EL (cell line): ENCODE measurements at regions not wholly inside any gene's neighbourhood (a gene's known extent, or its start where the extent isn't known, plus 50 kb on each side); places are given as distances from the start of the nearest gene placed in this dataset.

Source experiments
- DNase-seq: peaks from one replicate; pipeline ENCODE4 v3.0.0-alpha.2; 2016

GRCh38 chr12:92089559-92089958 is 56.1 kb downstream of the BTG1 start:
- DNase-seq = no peak

GRCh38 chr12:92088805-92089204 is 56.8 kb downstream of the BTG1 start:
- DNase-seq = no peak

DNA sequence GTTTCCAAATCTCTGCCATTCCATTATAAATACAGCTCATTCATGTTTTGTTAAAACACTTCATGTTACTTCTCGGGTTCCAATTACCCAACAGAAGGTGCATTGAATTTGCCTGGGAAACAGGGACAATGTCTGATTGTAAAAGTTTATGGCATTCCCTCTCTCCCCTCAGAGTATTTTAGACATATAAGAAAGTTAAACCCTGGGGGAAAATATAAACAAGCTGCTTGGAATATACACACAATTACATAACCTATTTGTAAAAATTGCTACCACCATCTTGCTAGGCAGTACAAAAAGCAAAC is 60.0 kb downstream of the BTG1 start:
- DNase-seq = no peak

- no peak for DNase-seq
Measured at GRCh38 chr12:92085040-92085735, 60.5 kb downstream of the BTG1 start.

DNA sequence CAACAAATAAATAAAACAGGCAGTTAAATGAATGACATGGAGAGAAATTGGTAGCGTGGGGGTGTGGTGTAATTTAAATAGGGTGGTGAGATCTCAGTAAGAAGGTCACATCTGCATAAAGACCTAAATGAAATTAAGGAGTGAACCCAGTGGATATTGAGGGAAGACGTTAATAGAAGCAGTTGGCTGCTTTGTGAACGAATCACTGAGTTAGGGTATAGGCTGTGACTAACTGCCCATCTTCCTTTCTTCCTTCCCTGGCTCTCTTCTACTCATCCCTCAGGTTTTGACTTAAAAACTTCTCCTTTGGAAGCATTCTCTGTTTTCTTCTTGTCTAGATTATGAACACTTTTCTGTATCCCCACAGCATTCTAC is 64.7 kb downstream of the BTG1 start:
- DNase-seq = no peak

- no peak for DNase-seq
Measured at GRCh38 chr12:92079054-92079385, 66.6 kb downstream of the BTG1 start.

GRCh38 chr12:92078167-92079053 is 67.2 kb downstream of the BTG1 start:
- peak; percentile 94 for DNase-seq

GRCh38 chr12:92077530-92077929 is 68.1 kb downstream of the BTG1 start:
- no peak for DNase-seq

DNA sequence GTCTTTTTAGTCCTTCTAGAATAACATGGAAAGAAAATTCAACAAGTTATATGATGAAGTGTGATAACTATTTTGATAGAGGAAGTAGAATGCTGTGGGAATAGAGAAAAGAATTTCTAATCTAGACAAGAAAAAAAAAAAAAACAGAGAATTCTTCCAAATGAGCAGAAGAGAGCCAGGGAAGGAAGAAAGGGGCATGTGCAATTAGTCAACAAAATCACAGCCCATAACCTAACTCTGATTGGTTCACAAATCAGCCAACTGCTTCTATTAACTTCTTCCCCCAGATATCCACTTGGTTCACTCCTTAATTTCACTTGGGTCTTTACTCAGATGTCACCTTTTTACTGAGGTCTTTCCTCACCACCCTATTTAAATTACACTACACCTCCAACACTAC is 69.5 kb downstream of the BTG1 start:
- DNase-seq = peak; percentile 31

GRCh38 chr12:92075425-92075914 is 70.2 kb downstream of the BTG1 start:
- peak; percentile 76 for DNase-seq

- no peak for DNase-seq
Measured at GRCh38 chr12:92074889-92075288, 70.8 kb downstream of the BTG1 start.

- no peak for DNase-seq
Measured at GRCh38 chr12:92073094-92073493, 72.6 kb downstream of the BTG1 start.

- DNase-seq = no peak
Measured at GRCh38 chr12:92072112-92072511, 73.5 kb downstream of the BTG1 start.

- no peak for DNase-seq
Measured at GRCh38 chr12:92070864-92071445, 74.7 kb downstream of the BTG1 start.

GRCh38 chr12:92070054-92070863 is 75.4 kb downstream of the BTG1 start:
- no peak for DNase-seq

DNA sequence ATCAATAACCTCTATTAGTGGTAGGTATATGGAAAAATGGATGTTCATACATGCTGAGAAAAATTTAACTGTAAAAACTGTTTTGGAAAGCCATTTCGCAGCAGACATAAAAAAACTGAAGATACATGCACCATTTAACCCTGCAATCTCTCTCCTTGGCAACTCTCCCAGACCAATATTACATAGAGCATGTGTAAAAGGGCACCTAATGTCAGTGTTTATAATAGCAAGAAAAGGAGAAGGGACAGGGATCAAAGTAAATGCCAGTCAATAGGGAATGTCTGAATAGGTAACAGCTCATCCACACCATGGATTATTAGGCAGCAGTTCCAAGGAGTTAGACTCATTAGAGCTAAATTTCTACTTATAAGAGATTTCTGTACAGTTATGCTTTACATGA is 77.2 kb downstream of the BTG1 start:
- DNase-seq = no peak

GRCh38 chr12:92065639-92066038 is 80.0 kb downstream of the BTG1 start:
- DNase-seq = no peak

DNA sequence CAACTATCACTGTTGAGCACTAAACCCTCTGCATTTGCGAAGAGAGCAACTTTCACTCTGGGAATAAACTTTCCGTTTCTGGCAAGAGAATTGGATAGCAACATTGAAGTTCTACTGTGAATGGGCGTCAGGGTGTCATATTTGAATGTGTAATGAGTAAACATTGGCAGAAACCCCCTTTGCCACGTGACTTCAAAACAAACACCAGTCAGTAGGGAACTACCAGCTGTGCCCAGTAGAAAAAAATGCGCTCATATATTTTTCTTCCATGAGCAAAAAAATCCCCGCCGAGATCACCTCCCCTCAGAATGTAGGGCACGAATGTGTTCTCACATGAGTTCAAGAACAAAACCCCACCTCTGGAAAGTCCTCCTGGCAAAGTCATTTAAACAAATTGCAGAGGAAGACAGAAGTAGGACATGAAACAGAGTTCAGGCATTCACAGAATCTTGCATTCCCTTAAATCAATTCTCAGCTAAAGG is 80.6 kb downstream of the BTG1 start:
- DNase-seq = no peak

GRCh38 chr12:92064422-92064821 is 81.2 kb downstream of the BTG1 start:
- DNase-seq = no peak

DNA sequence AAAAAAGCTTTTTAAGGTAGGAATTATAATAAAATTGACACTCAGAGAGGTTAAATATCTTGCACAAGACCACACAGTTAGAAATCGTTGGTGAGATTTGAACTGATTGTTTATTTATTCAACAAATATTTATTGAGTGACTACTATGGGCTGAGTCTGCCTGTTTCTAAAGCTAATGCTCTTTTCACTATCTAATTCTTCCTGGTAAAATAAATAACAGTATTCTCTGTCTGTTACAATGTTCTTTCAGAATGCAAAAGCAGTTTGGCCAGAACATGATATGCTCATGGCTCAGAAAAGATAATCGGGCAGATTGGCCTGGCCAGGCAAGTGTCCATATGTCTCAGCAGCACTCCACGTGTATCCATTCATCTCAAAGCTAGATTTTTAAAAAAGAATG is 82.0 kb downstream of the BTG1 start:
- peak; percentile 44 for DNase-seq

DNA sequence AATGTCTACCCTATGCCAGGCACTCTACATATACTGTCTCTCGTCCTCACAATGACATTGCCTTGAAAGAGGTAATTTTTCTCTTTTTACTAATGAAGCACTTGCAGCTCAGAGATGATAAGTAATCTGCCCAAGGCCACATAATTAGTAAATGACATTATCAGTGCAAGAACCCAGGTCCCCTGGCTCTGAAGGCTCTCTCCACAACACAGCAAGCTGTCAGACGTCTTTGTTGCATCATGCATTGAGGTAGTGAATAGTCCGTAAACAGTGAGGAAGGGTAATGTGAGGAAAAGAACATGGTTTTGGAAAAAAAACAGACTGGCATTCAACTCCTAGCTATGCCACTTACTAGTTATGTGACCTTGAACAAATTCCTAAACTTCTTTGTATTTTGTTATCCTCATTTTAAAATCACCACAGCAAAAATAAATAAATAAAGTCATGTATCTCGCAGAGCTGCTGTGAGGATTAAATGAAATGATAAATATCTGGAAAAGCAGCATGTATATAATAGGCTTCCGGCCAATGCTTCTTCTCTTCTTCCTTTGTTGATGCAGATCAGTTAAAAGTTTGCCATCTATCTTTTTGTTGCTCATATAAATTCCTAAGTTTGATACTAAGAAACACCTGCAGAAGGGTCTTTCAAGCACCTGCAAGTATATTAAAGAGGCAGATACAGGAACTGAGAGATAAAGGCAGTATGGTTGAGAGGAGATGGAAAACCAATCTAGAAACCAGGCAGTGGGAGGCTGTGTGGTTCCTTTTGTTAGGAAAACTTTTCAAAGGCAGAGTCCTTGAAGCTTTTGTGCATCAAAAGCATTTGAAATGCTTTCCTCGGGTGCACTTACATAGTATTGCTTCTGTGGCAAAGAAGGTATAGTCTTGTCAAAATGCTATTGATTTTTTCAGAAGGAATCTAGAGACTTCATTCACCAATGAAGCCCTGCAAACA is 82.8 kb downstream of the BTG1 start:
- DNase-seq = no peak

DNA sequence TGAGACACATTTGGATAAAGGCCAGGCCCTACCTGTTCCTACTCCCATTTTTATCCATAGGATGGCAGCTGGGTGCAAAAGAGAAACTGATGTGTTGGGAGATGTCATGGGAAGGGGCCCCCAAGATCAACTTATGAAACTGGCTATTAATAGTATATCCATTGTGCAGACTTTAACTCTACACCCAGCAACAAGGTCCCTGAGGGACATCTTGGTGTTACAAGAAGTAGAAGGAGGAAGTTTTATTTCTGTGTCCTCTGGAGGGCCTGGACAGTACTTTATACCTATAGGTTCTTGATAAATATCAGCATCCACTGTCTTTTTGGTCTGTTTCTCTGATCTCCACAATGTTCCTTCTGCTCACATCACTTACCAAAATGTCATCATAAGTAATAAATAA is 84.6 kb downstream of the BTG1 start:
- no peak for DNase-seq
